HK-2 (cell line): ENCODE measurements at regions not wholly inside any gene's neighbourhood (a gene's known extent, or its start where the extent isn't known, plus 50 kb on each side); places are given as distances from the start of the nearest gene placed in this dataset.
"Not testable (repeated sequence)": the region's sequence is repeated elsewhere in the genome, so short reads cannot be mapped to it uniquely, and the experiment has no call there.

Experiments used
- DNase-seq: peaks from one replicate; pipeline ENCODE4 v3.0.0-alpha.2; 2018; ENCODE audit not compliant: unreplicated experiment

DNA sequence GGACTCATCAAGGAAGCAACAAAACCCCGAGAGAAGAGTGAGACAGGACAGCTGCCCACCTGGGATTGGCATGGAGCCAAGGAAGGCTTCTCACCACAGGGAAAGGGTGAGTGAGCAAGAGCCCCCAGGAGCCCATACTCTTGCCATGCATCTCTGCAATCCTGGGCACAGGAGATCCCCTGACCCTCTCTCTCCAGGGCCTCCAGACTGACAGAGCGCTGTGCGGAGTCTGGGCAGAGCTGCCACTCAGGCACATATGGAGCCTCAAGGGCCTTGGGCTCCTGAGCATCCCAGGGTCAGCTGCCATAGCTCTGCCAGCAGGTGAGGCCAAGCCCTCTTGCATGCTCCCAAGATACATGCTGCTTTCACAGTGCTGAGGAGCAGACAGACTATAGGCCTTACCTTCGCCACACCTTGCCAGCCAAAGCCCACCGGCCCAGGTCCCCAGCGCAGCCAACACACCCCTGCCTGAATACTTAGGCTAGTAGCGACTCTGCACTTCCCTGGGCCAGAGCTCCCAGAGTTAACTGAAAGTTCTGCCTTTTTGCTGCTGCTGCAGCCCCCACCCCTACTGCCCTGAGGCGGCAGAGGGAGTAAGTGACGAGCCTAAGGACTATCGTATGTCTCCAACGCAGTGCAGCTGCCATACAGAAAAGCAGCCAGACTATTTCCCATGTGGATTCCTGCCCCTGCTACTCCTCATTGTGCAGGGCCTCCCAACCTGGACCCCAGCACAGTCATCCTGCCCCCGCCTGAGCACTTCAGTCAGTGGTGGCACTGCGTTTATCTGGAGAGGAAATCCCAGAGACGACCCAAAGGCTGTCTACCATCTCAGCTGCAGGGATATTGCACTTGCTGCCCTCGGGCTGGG is 251.6 kb downstream of the SPATA31A6 start:
- DNase-seq, result not testable (repeated sequence)

GRCh38 chr9:42435715-42436342 is 252.4 kb downstream of the SPATA31A6 start:
- DNase-seq, result not testable (repeated sequence)

- DNase-seq, result not testable (repeated sequence)
Observed at GRCh38 chr9:42437057-42437759, 253.7 kb downstream of the SPATA31A6 start.

DNA sequence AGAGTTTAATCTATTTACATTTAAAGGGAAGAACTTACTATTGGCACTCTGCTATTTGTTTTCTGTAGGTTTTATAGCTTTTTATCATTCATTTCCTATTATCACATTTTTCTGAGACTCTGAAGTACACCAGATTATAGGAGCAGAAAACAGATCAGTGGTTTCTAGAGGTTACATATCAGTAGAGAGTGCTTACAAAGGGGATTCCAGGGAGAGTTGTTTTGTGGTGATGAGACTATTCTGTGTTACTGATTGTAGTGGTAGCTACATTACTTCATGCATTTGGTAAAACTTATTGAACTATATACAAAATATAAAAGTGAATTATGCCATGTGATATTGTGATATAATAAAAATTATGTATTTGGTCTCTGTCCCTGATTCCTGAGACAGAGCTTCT is 259.2 kb downstream of the SPATA31A6 start:
- DNase-seq, result not testable (repeated sequence)

DNA sequence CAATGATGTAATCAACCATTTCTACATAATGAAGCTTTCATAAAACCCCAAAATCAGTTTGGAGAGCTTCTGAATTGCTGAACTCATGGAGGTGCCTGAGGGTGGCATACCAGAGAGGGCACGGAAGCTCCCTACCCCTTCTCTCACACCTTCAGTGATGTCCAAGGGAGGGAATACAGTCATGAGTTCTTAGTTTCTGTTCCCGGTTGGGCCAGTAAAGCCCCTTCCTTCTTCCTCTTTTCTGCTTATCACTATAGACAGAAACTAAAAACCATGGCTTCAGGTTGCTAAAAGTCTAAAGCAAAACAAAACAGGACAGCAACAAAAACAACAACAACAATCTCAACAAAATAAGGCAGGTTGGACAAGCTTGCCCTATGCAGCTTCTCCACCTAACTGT is 260.0 kb downstream of the SPATA31A6 start:
- not testable (repeated sequence) for DNase-seq

- DNase-seq, result not testable (repeated sequence)
Observed at GRCh38 chr9:42461436-42461835, 278.0 kb downstream of the SPATA31A6 start.

GRCh38 chr9:42461863-42462262 is 278.4 kb downstream of the SPATA31A6 start:
- not testable (repeated sequence) for DNase-seq

DNA sequence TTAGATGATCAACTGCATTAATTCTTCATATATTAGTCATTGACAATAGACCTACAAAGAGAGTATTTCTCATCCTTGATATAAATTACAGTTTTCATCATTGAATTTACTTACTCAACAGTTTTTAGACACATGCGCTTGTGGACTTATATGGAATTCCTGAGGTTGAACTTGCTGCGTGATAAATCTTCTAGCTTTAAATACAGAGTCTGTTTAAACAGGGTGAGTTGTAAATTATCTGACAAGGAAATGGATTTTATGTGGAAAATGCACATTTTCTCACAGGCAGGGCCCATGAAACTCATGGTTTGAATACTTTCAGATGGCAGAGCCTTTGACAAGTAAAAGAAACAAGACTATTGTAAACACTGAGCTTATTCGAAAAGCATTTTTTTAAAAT is 280.5 kb downstream of the SPATA31A6 start:
- not testable (repeated sequence) for DNase-seq

DNA sequence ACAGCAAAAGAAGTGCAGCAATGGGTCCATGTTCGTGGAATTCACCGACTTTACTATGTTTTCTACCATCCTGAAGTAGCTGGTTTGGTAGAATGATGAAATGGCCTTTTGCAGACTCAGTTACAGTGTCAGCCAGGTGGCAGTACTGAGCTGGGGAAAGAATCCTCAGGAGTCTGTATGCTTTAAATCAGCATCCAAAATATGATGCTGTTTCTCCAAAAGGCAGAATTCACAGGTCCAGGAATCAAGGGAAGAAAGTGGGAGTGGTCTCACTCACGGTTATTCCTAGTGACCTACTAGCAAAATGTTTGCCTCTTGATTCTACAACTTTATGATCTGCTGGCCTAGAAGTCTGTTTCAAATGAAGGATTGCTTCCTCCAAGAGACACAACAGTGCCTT is 287.1 kb downstream of the SPATA31A6 start:
- not testable (repeated sequence) for DNase-seq

DNA sequence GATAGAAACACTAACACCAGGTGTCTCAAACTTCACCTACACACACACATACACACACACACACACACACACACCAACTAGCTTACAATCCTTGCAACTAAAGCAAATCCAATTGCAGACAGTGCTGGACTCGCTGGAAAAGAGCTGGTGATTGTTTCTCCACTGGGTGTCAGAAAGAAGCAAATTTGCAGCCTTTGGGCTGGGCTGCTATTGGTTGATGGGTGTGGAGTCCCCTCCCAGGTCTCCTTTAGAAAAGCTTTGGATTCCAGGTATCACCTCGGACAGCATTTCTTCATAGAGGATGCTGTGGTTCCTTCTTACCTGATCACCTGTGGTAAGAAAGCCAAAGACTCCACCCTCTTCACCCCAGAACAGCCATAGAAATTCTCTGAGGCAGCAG is 307.5 kb downstream of the SPATA31A6 start:
- DNase-seq, result not testable (repeated sequence)

DNA sequence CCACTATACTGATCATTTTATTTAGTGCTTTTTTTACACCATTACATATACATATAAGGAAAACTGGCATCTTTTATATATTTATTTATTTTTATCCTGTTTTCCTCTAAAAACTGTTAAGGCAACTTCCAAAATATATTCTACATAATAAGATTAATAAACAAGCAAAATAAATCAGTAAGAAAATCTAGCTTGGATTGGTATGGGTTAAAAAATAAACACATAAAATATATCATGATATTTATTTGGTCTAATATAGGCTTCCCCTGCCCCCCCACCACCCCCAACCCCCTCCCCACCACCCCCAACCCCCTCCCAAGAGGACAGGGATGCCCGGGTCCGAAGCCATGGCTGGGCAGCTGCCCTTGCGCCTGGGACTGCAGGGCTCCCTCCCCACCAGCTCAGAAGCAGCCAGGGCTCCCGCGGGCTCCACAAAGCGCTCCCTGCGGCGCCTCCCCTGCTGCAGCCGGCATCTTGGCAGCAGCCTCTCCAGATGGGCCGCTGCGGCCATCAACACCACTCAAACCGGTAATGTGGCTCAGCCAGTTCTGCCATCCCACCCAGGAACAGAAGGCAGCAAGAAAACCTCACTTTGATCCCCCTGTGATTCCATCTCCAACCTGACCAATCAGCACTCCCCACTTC is 319.3 kb downstream of the SPATA31A6 start:
- DNase-seq, result not testable (repeated sequence)

- DNase-seq, result not testable (repeated sequence)
Observed at GRCh38 chr9:42508111-42508510, 324.7 kb downstream of the SPATA31A6 start.

GRCh38 chr9:42513535-42513934 is 330.1 kb downstream of the SPATA31A6 start:
- not testable (repeated sequence) for DNase-seq

DNA sequence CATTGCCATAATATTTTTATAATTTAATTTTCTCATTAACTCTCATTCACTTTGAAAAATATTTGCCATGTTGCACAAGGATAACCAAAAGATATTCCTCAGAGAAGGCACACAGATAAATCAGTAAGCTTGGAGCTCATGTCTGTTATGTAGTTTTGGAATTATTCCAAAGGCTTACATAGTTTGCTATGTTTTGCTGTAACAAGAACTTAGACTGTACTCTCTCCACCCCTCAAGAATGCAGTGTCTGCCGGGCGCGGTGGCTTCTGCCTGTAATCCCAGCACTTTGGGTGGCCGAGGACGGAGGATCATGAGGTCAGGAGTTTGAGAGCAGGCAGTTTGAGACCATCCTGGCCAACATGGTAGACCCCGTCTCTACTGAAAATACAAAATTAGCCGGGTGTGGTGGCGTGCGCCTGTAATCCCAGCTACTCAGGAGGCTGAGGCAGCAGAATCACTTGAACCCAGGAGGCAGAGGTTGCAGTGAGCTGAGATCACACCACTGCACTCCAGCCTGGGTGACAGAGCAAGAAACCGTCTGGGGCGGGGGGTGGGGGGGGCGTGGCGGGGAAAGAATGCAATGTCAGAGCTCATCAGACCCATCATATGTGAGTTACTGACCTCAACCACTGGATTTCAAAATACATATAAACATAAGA is 351.0 kb downstream of the SPATA31A6 start:
- DNase-seq, result not testable (repeated sequence)

GRCh38 chr9:42534984-42535325 is 351.5 kb downstream of the SPATA31A6 start:
- not testable (repeated sequence) for DNase-seq

GRCh38 chr9:42550789-42551357 is 367.4 kb downstream of the SPATA31A6 start:
- not testable (repeated sequence) for DNase-seq

- not testable (repeated sequence) for DNase-seq
Observed at GRCh38 chr9:42568530-42568929, 385.1 kb downstream of the SPATA31A6 start.

GRCh38 chr9:42568942-42569556 is 385.6 kb downstream of the SPATA31A6 start:
- DNase-seq, result not testable (repeated sequence)

GRCh38 chr9:42577851-42578250 is 394.4 kb downstream of the SPATA31A6 start:
- DNase-seq, result not testable (repeated sequence)
